Astrocyte (in vitro differentiated cells and primary cell): ENCODE measurements at regions not wholly inside any gene's neighbourhood (a gene's known extent, or its start where the extent isn't known, plus 50 kb on each side); places are given as distances from the start of the nearest gene placed in this dataset.

Experiments
- EZH2 ChIP-seq: IDR thresholded peaks from 2 replicates; pipeline ENCODE4 v1.6.1; 2012; ENCODE audit warnings: mild to moderate bottlenecking, low read length, inconsistent platforms; ENCODE audit not compliant: insufficient read depth
- TF ChIP-seq, protein P1 (sequence below): IDR thresholded peaks from 2 replicates; pipeline ENCODE4 v1.5.1; 2011; ENCODE audit warnings: low read depth, mild to moderate bottlenecking, inconsistent platforms, low read length, moderate library complexity; ENCODE audit not compliant: insufficient read depth

DNA sequence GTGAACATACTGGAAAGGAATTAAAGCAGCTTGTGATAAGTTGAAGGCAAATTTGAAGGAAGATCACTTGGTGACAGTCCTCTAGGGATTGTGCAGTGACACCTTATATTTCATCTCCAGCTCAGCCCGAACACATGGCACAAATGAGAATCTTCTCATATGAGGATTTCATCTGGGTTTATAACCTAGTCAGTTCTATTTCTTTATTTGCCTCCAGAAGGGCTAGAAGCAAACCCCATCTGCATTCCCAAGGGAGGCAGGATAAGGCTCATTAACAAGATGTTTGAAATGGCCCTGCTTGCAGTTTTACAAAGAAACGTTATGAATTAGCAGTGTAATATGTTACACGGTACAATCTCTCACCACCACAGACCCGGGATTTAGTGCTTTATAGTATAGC is 90.7 kb upstream of the KRR1 start:
- TF ChIP-seq EZH2, result no peak
- TF ChIP-seq, protein P1, sequence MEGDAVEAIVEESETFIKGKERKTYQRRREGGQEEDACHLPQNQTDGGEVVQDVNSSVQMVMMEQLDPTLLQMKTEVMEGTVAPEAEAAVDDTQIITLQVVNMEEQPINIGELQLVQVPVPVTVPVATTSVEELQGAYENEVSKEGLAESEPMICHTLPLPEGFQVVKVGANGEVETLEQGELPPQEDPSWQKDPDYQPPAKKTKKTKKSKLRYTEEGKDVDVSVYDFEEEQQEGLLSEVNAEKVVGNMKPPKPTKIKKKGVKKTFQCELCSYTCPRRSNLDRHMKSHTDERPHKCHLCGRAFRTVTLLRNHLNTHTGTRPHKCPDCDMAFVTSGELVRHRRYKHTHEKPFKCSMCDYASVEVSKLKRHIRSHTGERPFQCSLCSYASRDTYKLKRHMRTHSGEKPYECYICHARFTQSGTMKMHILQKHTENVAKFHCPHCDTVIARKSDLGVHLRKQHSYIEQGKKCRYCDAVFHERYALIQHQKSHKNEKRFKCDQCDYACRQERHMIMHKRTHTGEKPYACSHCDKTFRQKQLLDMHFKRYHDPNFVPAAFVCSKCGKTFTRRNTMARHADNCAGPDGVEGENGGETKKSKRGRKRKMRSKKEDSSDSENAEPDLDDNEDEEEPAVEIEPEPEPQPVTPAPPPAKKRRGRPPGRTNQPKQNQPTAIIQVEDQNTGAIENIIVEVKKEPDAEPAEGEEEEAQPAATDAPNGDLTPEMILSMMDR, result no peak
